AG08395 (cell line): ENCODE measurements at regions not wholly inside any gene's neighbourhood (a gene's known extent, or its start where the extent isn't known, plus 50 kb on each side); places are given as distances from the start of the nearest gene placed in this dataset.
"Not testable (repeated sequence)": the region's sequence is repeated elsewhere in the genome, so short reads cannot be mapped to it uniquely, and the experiment has no call there.

Experiments used
- DNase-seq: peaks from one replicate; pipeline ENCODE4 v3.0.0; 2012; ENCODE audit warnings: mixed read lengths, low spot score

DNA sequence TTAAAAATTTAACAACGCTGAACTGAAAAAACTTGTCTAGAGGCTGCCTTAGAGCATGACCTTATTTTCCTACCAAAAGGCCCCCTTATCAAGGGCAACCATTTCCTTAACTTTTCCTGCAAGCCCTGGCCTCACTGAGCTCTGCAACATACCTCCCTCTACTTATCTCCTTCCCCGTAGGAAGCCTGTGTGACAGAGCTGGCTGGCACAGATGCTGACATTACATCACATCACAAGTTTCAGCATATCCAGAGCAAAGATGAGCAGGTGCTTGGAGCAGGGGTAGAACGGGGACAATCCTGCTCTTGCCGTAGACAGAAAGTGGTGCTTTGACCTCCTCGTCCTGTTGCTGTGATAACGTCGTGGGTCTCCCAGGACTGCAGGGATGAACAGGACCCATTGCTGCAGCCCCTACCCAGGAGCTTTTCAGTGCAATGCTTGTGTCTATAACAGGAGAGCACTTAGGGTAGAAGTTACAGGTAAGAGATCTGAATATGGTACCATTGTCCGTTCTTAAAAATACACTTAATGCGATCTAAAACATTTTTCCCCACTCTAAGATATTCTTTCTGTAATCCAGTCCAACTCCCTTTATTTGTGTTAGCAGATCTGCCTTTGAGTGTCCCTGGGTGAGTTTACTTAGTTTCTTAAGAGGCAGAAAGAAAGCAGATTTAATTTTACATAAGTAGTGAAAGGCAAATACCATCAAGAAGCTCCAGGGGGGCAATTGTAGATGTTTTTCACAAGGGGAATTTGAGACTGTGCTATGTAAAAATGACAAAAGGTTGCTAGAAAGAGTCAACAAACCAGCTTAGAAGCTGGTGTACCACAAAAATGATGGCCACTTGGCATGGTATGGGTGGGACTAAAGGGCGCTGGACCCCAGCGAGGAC, 101.9 kb upstream of the EFNA5 start:
- no peak for DNase-seq

DNA sequence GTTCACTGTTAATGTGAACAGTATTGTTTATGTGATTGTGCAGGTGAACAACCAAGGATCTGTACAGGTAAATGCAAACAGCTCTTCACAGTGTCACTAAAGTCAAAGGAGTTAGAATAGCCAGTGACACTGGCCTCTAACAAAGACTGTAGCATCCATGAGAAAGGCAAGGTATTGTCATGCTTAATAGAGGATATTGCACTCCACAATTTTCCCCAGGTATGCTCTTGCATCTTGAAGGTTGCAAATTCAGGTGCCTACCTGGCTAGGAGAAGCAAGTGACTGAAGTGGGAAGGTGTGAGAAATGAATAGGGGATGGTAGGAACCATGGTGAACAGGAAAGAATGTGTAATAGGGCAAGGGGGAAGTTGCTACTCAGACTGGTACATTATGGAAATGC, 101.2 kb upstream of the EFNA5 start:
- DNase-seq: no peak

DNA sequence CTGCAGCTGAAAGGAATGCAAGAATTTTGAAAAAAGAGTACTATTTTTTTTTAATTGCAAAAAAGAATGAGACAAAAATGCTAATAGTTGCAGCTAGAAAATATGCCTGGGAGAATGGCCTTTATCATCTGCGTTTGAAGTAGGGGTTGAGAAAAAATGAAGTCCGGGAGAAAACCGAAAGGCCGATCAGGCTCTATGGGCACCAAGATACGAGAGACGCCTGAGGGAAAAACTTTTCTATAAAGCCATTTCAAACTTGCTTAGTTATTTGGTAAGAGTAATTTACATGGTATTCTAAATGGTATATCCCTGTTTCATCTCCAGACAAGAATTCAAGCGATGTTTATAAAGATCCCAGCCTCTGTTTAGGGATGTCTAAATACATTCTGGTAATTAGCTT, 99.3 kb upstream of the EFNA5 start:
- DNase-seq: no peak

DNA sequence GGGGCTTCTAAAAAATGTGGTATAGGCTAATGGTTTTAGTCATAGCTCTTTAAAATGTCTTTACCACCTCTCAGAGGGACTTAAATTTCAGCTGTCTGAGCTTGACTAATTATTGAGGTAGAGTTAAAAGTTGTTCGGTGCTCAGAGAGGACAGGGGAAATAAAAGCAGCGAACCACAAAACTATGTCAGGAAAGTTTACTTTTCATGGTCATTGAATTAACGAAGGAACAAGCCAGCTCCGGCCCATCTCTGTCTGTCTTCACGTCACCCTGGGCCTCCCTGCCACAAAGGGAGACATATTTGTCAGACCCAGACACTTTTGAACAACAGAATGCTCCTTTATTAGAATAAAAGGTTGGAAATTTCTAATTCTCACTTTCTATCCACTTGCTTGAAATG, 98.8 kb upstream of the EFNA5 start:
- no peak for DNase-seq

DNA sequence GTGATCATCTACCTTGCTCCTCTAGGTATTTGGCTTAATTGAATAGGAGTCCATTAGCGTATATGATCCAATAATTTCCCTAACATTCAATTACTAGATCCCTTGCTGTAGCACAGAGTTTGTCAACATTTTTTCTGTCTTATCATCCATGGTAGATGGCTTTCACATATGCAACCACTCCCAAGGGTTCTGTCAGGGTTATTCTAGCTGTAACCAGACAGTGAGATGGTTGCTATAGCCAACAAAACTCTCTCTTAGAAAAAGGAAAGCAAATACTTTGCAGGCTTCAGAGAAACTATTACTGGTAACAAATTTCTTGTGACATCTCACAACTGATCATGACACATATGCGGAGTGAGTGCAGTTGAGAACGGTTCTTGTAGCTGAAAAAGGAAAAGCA, 96.2 kb upstream of the EFNA5 start:
- no peak for DNase-seq

DNA sequence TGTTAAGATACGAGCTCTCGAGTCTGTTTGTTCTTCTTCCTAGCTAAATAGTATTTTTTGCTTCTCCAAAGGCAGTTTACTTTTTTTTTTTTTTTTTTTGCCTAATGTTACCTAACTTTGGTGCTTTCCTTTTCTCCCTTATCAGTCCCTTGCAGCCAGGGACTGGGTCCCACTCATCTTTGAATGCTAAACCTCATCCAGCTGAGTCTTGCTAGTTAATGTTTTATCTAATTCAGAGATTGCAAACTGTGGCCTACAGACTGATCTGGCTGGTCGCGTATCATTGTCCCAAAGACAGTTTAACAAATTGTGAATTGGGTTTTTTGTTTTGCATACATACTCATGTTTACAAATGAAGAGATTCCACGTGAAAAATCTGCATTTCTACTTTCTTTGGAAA, 95.7 kb upstream of the EFNA5 start:
- DNase-seq: no peak

DNA sequence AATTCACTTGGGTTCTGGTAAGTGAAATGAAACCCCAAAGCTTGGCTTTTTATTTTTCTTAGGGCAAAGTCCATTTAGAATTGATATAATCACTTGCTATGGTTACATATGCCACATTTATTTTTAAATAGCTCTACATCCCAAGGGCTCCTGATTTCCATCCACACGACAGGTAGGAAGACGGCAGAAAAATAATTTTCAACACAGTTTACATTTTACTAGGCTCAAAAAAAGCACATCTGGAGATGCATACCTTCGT, 95.0 kb upstream of the EFNA5 start:
- no peak for DNase-seq

DNA sequence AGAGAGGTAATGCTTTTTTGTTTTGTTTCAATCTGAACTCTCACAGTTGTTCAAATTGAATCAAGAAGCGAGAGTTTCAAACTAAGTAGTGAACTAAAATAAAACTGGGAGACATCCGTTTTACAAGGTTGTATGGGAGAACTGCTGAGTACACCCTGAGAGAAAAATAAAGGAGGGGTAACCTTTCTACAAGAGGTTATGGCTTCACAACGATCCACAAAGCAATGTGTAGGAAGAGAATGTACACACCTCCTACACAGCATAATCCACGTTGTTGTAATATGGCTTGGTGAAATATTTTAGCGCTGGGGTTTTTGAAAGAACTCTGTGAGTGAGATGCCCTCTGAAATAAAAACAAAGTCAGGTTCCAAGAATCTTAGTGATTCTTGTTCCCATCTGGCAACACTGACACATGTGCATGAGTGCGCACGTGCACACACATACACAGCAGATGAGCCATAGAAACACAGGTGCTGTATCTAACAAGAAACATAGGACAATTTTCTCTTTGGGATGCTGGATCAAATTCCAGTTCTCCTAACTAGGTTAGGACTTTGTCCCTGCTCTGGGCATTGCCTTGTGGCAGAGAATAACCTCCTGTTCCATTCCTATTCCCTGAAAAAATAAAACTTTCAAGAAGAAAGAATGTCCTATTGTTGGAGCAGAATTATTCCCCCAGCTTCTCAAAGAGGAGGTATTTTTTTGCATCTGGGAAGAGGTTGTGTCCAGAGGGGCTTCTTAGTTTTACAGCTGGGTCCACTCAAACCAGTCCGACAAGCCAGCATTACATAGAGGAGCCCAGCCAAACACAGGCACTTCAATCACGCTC, 94.5 kb upstream of the EFNA5 start:
- DNase-seq: no peak

DNA sequence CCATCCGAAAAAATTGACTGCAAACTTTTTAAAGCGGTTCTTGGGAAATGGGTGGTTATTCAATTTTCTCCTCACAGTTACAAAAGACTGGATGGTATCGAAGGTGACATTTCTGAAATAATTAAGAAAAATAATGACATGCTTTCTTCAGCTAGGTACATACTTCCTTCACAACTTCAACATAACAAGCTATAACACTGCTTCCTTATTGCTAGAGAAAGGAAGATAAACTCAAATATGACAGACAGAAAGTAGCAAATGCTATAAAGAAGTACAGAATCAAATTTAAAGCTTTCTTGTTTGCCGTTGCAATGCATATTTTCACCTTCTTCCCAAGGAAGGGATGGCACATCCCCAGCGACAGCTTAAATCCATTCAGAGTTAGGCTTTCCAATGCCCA, 93.5 kb upstream of the EFNA5 start:
- no peak for DNase-seq

DNA sequence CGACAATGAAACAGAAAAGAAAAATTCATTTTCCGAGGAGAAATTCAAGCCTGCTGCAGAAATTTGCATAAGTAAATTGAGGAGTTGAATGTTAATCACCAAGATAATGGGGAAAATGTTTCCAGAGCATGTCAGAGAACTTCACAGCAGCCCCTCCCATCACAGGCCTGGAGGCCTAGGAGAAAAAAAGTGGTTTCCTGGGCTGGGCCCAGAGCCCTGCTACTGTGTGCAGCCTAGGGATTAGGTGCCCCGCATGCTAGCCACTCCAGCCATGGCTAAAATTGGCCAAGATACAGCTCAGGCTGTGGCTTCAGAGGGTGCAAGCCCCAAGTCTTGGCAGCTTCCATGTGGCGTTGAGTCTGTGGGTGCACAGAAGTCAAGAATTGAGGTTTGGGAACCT, 82.7 kb upstream of the EFNA5 start:
- no peak for DNase-seq

DNA sequence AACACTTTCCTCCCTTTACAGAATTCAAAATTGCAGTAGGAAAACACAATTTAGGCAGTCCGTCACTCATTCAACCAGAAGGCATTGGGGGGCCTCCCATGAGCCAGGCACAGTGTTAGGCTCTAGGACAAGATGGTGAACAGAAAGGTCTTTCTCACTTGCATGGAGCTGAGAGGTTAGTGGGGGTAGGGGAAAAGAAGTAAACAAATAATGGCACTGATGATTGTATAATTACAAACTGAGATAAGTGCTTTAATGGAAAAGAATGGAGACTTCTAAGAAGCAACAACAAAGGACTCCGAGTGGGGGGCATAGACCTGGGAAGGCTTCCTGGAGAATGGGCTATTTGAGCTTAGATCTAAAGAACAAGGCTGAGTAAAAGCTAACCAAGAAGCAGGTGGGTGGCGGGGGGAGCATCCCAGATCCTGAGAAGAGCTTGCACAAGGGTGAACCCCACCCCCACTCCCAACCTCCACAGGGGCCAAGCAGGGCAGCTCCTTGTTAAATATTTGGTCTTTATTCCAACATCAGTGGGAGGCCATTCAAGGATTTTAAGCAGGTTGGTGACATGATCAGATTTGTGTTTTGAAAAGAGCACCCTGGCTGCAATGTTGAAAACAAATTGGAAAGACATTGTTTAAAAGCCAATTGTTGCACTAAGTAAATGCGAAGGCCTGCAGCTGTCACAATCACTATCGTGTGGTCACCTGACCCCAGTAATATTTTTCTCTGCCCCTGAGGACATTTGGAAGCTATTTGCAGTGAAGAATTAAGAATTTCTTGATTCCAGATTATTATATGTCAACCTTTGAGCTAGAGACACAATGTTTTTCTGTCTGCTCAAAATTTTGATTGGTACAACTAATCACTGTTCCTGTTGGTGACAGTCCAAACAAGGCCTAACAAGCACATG, 73.9 kb upstream of the EFNA5 start:
- no peak for DNase-seq

DNA sequence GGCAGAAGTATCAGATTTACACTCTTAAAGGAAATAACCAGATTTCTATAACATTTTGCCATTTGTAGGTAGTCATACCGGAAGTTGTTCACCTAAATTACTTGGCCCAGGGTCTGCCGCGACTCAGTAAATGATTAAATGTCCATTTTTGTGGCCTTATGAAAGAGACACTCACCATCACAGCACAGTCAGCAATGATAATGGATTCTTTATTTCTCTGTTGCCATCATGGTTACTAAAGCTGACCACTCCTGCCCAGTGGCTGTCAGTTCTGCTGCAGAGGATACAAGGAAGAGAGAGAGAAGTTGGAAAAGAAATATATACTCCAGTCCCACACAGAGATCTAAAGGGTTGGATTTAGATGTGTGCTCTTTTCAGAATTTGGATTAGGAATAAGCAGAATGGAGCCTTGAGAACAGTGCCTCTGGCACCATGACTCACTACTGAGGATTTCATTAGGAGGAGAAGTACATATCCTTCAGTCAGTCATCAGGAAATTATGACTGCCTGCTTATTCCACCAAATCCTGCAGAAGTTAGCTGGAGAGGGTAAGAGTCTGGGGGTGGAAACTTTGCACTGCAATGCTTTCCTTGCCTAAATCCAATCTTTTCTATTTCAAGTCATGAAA, 72.8 kb upstream of the EFNA5 start:
- peak; percentile 74 for DNase-seq

DNA sequence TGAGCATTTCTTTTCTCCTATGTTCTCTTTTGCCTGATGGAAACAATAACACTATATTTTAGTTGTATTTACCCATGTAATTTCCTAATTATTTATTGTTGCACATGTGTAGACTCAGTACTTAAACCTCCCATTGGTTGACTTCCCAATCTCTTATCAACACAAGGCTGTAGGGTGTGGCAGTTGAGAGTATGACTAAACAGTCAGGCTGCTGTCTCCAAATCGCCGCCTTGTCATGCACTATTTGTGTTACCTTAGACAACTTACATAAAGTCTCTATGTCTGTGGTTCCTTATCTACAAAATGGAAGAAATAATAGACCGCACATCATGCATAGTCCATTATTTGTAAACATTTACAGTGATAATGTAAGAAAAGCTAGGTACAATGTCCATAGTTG, 68.9 kb upstream of the EFNA5 start:
- DNase-seq: no peak

DNA sequence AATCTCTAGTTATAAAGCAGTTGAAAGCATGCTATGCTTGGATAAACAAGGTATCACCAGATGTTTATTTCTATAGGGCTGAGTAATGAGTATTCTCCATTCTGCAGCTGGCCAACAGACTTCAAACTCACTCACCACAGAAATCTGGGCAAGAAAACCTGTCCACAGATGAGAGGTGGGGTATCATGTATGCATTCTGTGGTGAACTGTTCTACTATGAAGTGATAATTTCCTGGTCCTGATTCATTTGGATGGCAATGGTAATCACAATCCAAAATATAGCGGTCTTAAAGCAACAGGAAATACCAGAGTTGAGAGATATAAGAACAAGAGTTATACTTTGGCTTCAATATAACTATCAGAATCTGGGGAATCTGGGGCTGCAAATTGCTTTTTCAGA, 65.9 kb upstream of the EFNA5 start:
- DNase-seq: no peak

DNA sequence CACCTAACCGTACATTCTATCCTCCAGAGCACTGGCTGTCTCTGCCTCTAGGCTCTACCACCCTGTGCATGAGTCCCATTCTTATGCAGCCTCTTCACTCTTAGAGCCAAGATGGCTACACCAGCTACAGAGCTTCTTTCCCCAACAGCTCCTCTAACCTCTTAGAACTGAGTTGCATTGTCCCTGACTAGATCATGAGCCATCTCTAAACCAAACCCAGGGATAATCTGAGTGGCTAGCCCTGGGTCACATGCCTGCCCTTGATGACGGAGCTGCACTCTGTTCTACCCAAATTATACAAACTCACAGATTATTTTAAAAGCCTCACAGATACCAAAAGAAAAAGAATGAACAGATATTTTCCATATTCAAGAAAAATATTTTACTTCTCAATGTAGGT, 65.4 kb upstream of the EFNA5 start:
- not testable (repeated sequence) for DNase-seq

DNA sequence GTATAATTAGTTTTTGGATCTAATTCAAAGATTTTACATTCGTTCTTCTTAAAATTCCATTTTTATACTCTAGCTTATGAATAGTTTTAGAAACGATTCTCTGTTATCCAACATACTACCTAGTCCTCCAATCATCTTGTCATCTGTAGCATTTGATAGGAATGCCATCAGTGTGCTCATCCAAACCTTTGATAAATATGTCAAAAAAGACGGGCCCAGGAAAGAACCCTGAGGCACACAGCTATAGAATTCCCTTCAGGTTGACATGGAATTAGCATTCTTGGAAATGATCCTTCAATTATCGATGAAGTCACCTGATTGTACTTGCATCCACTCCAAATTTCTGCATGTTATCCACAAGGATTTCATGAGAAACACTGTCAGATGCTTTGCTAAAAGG, 64.8 kb upstream of the EFNA5 start:
- DNase-seq: no peak

DNA sequence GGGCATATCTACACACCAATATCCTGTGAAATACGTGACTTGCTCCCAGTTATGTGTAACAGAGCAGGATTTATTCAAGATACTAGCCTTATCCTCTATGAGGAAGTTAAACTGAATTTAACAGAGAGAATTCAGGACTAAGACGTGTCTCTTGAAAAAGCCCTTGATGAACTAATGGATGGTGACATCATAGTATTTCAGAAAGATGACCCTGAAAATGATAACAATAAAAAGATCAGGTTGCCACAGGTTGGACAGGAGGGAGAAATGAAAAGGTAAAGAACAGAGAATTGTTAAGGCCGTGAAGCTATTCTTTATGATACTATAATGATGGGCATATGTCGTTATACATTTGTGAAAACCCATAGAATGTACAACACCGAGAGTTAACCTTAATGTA, 56.2 kb upstream of the EFNA5 start:
- DNase-seq: no peak

DNA sequence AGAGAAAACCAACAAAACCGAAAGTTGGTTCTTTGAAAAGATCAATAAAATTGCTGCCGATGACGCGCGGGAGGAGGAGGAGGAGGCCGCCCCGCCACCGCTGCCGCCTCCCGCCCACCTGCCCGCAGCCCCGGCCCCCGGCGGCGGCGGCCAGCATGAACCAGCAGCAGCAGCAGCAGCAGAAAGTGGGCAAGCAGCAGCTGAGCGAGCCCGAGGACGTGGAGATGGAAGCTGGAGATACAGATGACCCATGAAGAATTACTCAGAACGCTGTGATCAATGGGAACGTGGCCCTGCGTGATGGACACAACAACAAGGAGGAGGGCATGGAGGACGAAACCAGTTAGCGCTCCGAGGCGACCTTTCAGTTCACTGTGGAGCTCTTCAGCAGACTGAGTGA, 53.9 kb upstream of the EFNA5 start:
- no peak for DNase-seq

DNA sequence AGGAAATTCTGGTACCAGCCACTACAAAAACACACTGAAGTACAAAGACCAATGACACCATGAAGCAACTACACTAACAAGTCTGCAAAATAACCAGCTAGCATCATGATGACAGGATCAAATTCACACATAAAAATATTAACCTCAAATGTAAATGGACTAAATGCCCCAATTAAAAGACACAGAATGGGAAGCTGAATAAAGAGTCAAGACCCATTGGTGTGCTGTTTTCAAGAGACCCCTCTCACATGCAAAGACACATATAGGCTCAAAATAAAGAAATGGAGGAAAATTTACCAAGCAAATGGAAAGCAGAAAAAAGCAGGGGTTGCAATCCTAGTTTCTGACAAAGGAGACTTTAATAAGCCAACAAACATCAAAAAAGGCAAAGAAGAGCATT, 50.5 kb upstream of the EFNA5 start:
- DNase-seq: not testable (repeated sequence)
